H1 (cell line): ENCODE measurements at regions not wholly inside any gene's neighbourhood (a gene's known extent, or its start where the extent isn't known, plus 50 kb on each side); places are given as distances from the start of the nearest gene placed in this dataset.

Source experiments
- CBX5 ChIP-seq: fragments of 300-800, 300-1000 bp; sonication (generic); IDR thresholded peaks from 2 replicates; pipeline ENCODE4 v1.7.1; 2016; ENCODE audit warnings: antibody characterized with exemption, low read length, low read depth
- CHD7 ChIP-seq: fragments of 300-600 bp; sonication (generic); IDR thresholded peaks from 2 replicates; pipeline ENCODE4 v1.7.1; 2012; ENCODE audit warnings: low read length, moderate library complexity, mild to moderate bottlenecking, inconsistent platforms; ENCODE audit not compliant: insufficient replicate concordance
- CTCF ChIP-seq, 3 experiments: IDR thresholded peaks; 1 replicate in 2 of 3; 2 replicates in 1 of 3; pipeline versions ENCODE4 v1.5.1 to v1.6.1; 2011; ENCODE audit warnings: low read length in 3 of 3, mild to moderate bottlenecking in 3 of 3, inconsistent platforms in 2 of 3, low read depth in 1 of 3, moderate library complexity in 1 of 3; ENCODE audit not compliant: insufficient read depth in 1 of 3; ENCODE audit errors: control extremely low read depth in 1 of 3
- EZH2 ChIP-seq: fragments of 200-600 bp; sonication (generic); IDR thresholded peaks from 2 replicates; pipeline ENCODE4 v1.7.1; 2012; ENCODE audit warnings: low read depth, mild to moderate bottlenecking, moderate library complexity, low read length, inconsistent platforms; ENCODE audit not compliant: severe bottlenecking
- RXRA ChIP-seq: IDR thresholded peaks from 2 replicates; pipeline ENCODE4 v1.6.1; 2011; ENCODE audit warnings: low read depth, mild to moderate bottlenecking, low read length, moderate library complexity; ENCODE audit not compliant: insufficient read depth
- SAP30 ChIP-seq: fragments of 300-600 bp; sonication (generic); IDR thresholded peaks from 2 replicates; pipeline ENCODE4 v1.7.1; 2012; ENCODE audit warnings: low read length, moderate library complexity, mild to moderate bottlenecking, inconsistent platforms; ENCODE audit not compliant: insufficient read depth, insufficient replicate concordance
- USF2 ChIP-seq: IDR thresholded peaks from 2 replicates; pipeline ENCODE4 v1.6.1; 2011; ENCODE audit warnings: low read length, improper control_type of control experiment

- no peak for TF ChIP-seq CHD7
- no peak for TF ChIP-seq EZH2
- TF ChIP-seq SAP30, result no peak
- no peak for TF ChIP-seq USF2
- no peak for TF ChIP-seq RXRA
- no peak for TF ChIP-seq CTCF (IDR thresholded peaks at IDR 0.05; ENCODE audit: control extremely low read depth in 1 of 3, insufficient read depth in 1 of 3, low read depth in 1 of 3, low read length in 3 of 3)
- no peak for TF ChIP-seq CBX5
Observed at GRCh38 chr1:4591926-4592325, 62.5 kb upstream of the AJAP1 start (continued).
